Lung (tissue), 11 donors: ENCODE measurements at regions not wholly inside any gene's neighbourhood (a gene's known extent, or its start where the extent isn't known, plus 50 kb on each side); places are given as distances from the start of the nearest gene placed in this dataset.
A peak's percentile ranks its signal among the peaks of the same experiment; 100 is the strongest.

Experiments used
- ATAC-seq: fragments of 200-7000 bp; cut with Tn5 transposase; one replicate; pipeline ENCODE4 v1.9.1; 2020; ENCODE audit warnings: moderate number of reproducible peaks; ENCODE audit not compliant: insufficient read depth, low FRiP score
- DNase-seq, 3 donors: peaks; one replicate each; pipeline ENCODE4 v3.0.0-alpha.2; 2013 to 2017
- H3K27ac ChIP-seq, 2 donors: one replicate each; pipeline ENCODE4 v1.5.1; 2013; ENCODE audit warnings: mild to moderate bottlenecking in 2 of 2, moderate library complexity in 2 of 2, control low read depth in 1 of 2, inconsistent platforms in 1 of 2, low read depth in 1 of 2, low read length in 1 of 2
- H3K27me3 ChIP-seq, 3 donors: one replicate each; pipeline ENCODE4 v1.5.1; 2013; ENCODE audit warnings: low read length in 2 of 3; ENCODE audit not compliant: control insufficient read depth in 3 of 3, insufficient read depth in 3 of 3
- H3K36me3 ChIP-seq, 4 donors: one replicate each; pipeline ENCODE4 v1.5.1; 2013; ENCODE audit warnings: low read length in 4 of 4, mild to moderate bottlenecking in 1 of 4, moderate library complexity in 1 of 4; ENCODE audit not compliant: control insufficient read depth in 4 of 4, insufficient read depth in 4 of 4
- H3K4me1 ChIP-seq, 5 donors: one replicate each; pipeline ENCODE4 v1.5.1; 2013; ENCODE audit warnings: low read length in 5 of 5, mild to moderate bottlenecking in 2 of 5, moderate library complexity in 1 of 5; ENCODE audit not compliant: control insufficient read depth in 5 of 5, insufficient read depth in 5 of 5
- H3K4me3 ChIP-seq: one replicate; pipeline ENCODE4 v1.5.1; 2013; ENCODE audit warnings: mild to moderate bottlenecking, control low read depth, moderate library complexity
- H3K9ac ChIP-seq, 2 donors: one replicate each; pipeline ENCODE4 v1.5.1; 2013; ENCODE audit warnings: low read length in 2 of 2, control low read depth in 1 of 2; ENCODE audit not compliant: insufficient read depth in 1 of 2
- H3K9me3 ChIP-seq, 4 donors: one replicate each; pipeline ENCODE4 v1.5.1; 2013; ENCODE audit warnings: low read length in 3 of 4, mild to moderate bottlenecking in 1 of 4, moderate library complexity in 1 of 4; ENCODE audit not compliant: control insufficient read depth in 4 of 4, insufficient read depth in 3 of 4
- CTCF ChIP-seq: IDR thresholded peaks from 2 replicates; pipeline ENCODE4 v1.5.1; 2012; ENCODE audit warnings: mild to moderate bottlenecking; ENCODE audit errors: control extremely low read depth, extremely low read depth
- WGBS, 2 donors: extraction: QIAGEN DNeasy Blood & Tissue Kit; methylation state at CpG; one replicate each; pipeline ENCODE4 v1.1.7; 2013; 5-methylcytosine and 5-hydroxymethylcytosine counted together
- donor health status: control.
- donor health status: control.
- donor health status: Bipolar disorder and iron deficiency.
- donor health status: healthy.
- donor health status: DM: yes; HTN: yes; CAD: no.

- Histone ChIP-seq H3K27ac (no peak overlapping the region), H3K4me3 (no peak overlapping the region), H3K27me3 (no peaks in the 10 kb centered on the region), H3K9ac (no peak overlapping the region), H3K9me3 (no peaks in the 10 kb centered on the region), H3K36me3 (no peaks in the 10 kb centered on the region), H3K4me1 (peaks cover 0 to 8% (median 0%) of the 10 kb centered on the region in 5 donors)
- DNase-seq (no peak), ATAC-seq (no peak)
- 78 to 87% methylated on average over 2 of the region's 2 CpGs for WGBS, 2 donors
- no peak for TF ChIP-seq CTCF
Measured at GRCh38 chr10:107371801-107372200, 207.3 kb upstream of the SORCS1 start.

GRCh38 chr10:107364872-107365271 lies 200.4 kb upstream of the SORCS1 start:
- TF ChIP-seq CTCF, result no peak
- peaks cover 0 to 3% (median 0%) of the 10 kb centered on the region in 4 donors for H3K9me3 ChIP-seq
- no peaks in the 10 kb centered on the region for H3K27me3 ChIP-seq
- no peak overlapping the region for H3K9ac ChIP-seq
- H3K27ac ChIP-seq, result no peak overlapping the region
- WGBS, 2 donors, result 83 to 85% methylated on average over 3 of the region's 3 CpGs
- no peaks in the 10 kb centered on the region for H3K4me1 ChIP-seq
- no peaks in the 10 kb centered on the region for H3K36me3 ChIP-seq
- no peak overlapping the region for H3K4me3 ChIP-seq
- ATAC-seq (no peak), DNase-seq (no peak)

GRCh38 chr10:107362306-107362705 lies 197.8 kb upstream of the SORCS1 start:
- Histone ChIP-seq H3K27me3 (no peaks in the 10 kb centered on the region), H3K27ac (no peak overlapping the region), H3K9ac (no peak overlapping the region), H3K4me1 (no peaks in the 10 kb centered on the region), H3K36me3 (no peaks in the 10 kb centered on the region), H3K4me3 (no peak overlapping the region), H3K9me3 (peaks cover 0 to 3% (median 0%) of the 10 kb centered on the region in 4 donors)
- no peak for TF ChIP-seq CTCF
- no peak for ATAC-seq
- peak; percentile 57 to 73 (median 68) for DNase-seq

GRCh38 chr10:107357033-107357432 lies 192.5 kb upstream of the SORCS1 start:
- no peak for TF ChIP-seq CTCF
- no peak overlapping the region for H3K4me3 ChIP-seq
- no peaks in the 10 kb centered on the region for H3K36me3 ChIP-seq
- H3K4me1 ChIP-seq, result no peaks in the 10 kb centered on the region
- H3K27me3 ChIP-seq, result no peaks in the 10 kb centered on the region
- ATAC-seq, result no peak
- no peak overlapping the region for H3K9ac ChIP-seq
- H3K27ac ChIP-seq, result no peak overlapping the region
- no peaks in the 10 kb centered on the region for H3K9me3 ChIP-seq
- DNase-seq, result no peak
